G401 (cell line): ENCODE measurements at regions not wholly inside any gene's neighbourhood (a gene's known extent, or its start where the extent isn't known, plus 50 kb on each side); places are given as distances from the start of the nearest gene placed in this dataset.

Experiments
- DNase-seq: peaks from one replicate; pipeline ENCODE4 v3.0.0-alpha.2; 2015; ENCODE audit warnings: low spot score
- in situ Hi-C: cut with HindIII; loops from 2 replicates; pipeline ENCODE4 v1.10.0; 2016; ENCODE audit warnings: low sequenced_read_pairs, mixed read lengths

- in situ Hi-C loops, result no loop called here
- DNase-seq, result no peak
Measured at GRCh38 chr1:198099755-198100154, 57.0 kb upstream of the NEK7 start.

GRCh38 chr1:198101716-198102453 lies 54.9 kb upstream of the NEK7 start:
- in situ Hi-C loops, result no loop called here
- DNase-seq, result no peak

GRCh38 chr1:198102454-198102827 lies 54.4 kb upstream of the NEK7 start:
- in situ Hi-C loops, result no loop called here
- no peak for DNase-seq

- in situ Hi-C loops, result no loop called here
Measured at GRCh38 chr1:198105185-198105584, 51.6 kb upstream of the NEK7 start.

GRCh38 chr1:198106011-198106410 lies 50.8 kb upstream of the NEK7 start:
- in situ Hi-C loops, result no loop called here
- DNase-seq, result no peak

More at GRCh38 chr1:198105185-198105584, 51.6 kb upstream of the NEK7 start:
- no peak for DNase-seq
